ENCODE measurements at regions not wholly inside any gene's neighbourhood (a gene's known extent, or its start where the extent isn't known, plus 50 kb on each side); places are given as distances from the start of the nearest gene placed in this dataset.

GRCh38 chr1:234699795-234700665, 90.1 kb upstream of the IRF2BP2 start:
- no peak for DNase-seq (ENCODE audit: low read depth, low spot score)
- H3K27me3 ChIP-seq (ENCODE audit: control insufficient read depth, insufficient read depth, low read length), result no peaks in the 10 kb centered on the region
- POLR2A ChIA-PET, result no interaction called here

GRCh38 chr1:234698686-234699085, 88.7 kb upstream of the IRF2BP2 start:
- Histone ChIP-seq H3K4me3 (ENCODE audit: low read depth, low read length) (no peak overlapping the region), H3K9me3 (ENCODE audit: control insufficient read depth, insufficient read depth, low read length) (no peaks in the 10 kb centered on the region), H3K27me3 (ENCODE audit: control insufficient read depth, insufficient read depth, low read length) (no peaks in the 10 kb centered on the region), H3K27ac (ENCODE audit: low read depth, low read length) (no peak overlapping the region)
- ChIA-PET POLR2A (no interaction called here), CTCF (no interaction called here)
- no peak for DNase-seq (ENCODE audit: low read depth, low spot score)
- TF ChIP-seq CTCF (IDR thresholded peaks at IDR 0.05; ENCODE audit: low read depth, low read length), result no peak

More at GRCh38 chr1:234699795-234700665, 90.1 kb upstream of the IRF2BP2 start:
- no peaks in the 10 kb centered on the region for H3K9me3 ChIP-seq (ENCODE audit: control insufficient read depth, insufficient read depth, low read length)
- TF ChIP-seq CTCF (IDR thresholded peaks at IDR 0.05; ENCODE audit: low read depth, low read length), result no peak
- no peak overlapping the region for H3K4me3 ChIP-seq (ENCODE audit: low read depth, low read length)
- CTCF ChIA-PET, result no interaction called here
- peak overlapping the region; percentile 24 for H3K27ac ChIP-seq (ENCODE audit: low read depth, low read length)

DNA sequence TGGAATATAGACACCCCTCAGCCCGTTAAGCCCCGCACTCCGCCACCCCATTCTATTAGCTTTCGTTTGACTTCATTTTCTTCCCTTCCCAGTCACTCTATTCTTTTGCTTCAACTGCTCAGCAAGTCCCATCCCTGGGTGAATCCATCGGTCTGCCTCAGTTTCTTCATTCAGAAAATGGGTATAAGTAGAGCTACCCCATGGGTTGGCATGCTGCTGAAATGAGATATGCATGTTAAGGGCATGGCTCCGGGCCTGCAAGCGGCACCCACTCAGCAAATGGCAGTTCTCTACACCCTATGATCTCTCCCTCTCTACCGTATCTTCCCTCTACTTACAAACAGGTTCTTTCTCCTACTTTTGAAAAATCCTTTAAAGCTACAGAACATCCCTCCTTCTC, 87.8 kb upstream of the IRF2BP2 start:
- CTCF ChIA-PET, result interaction anchor here (1.1 kb wide), 1 partner anchor 9 kb away, joined by 3 read pairs; no protein-coding TSS in a partner anchor
- H3K9me3 ChIP-seq (ENCODE audit: control insufficient read depth, insufficient read depth, low read length), result no peaks in the 10 kb centered on the region
- DNase-seq (ENCODE audit: low read depth, low spot score), result no peak
- POLR2A ChIA-PET, result no interaction called here
- TF ChIP-seq CTCF (IDR thresholded peaks at IDR 0.05; ENCODE audit: low read depth, low read length), result no peak
- no peak overlapping the region for H3K27ac ChIP-seq (ENCODE audit: low read depth, low read length)
- no peak overlapping the region for H3K4me3 ChIP-seq (ENCODE audit: low read depth, low read length)
- H3K27me3 ChIP-seq (ENCODE audit: control insufficient read depth, insufficient read depth, low read length), result no peaks in the 10 kb centered on the region

GRCh38 chr1:234697015-234697414, 87.0 kb upstream of the IRF2BP2 start:
- POLR2A ChIA-PET, result no interaction called here
- no peak for TF ChIP-seq CTCF (IDR thresholded peaks at IDR 0.05; ENCODE audit: low read depth, low read length)
- Histone ChIP-seq H3K4me3 (ENCODE audit: low read depth, low read length) (no peak overlapping the region), H3K9me3 (ENCODE audit: control insufficient read depth, insufficient read depth, low read length) (no peaks in the 10 kb centered on the region), H3K27me3 (ENCODE audit: control insufficient read depth, insufficient read depth, low read length) (no peaks in the 10 kb centered on the region), H3K27ac (ENCODE audit: low read depth, low read length) (no peak overlapping the region)
- no peak for DNase-seq (ENCODE audit: low read depth, low spot score)
- CTCF ChIA-PET, result interaction anchor here (1.1 kb wide), 1 partner anchor 10 kb away, joined by 3 read pairs; no protein-coding TSS in a partner anchor

- Histone ChIP-seq H3K9me3 (ENCODE audit: control insufficient read depth, insufficient read depth, low read length) (no peaks in the 10 kb centered on the region), H3K27me3 (ENCODE audit: control insufficient read depth, insufficient read depth, low read length) (no peaks in the 10 kb centered on the region), H3K27ac (ENCODE audit: low read depth, low read length) (no peak overlapping the region), H3K4me3 (ENCODE audit: low read depth, low read length) (no peak overlapping the region)
- ChIA-PET CTCF (no interaction called here), POLR2A (no interaction called here)
- no peak for TF ChIP-seq CTCF (IDR thresholded peaks at IDR 0.05; ENCODE audit: low read depth, low read length)
- DNase-seq (ENCODE audit: low read depth, low spot score), result no peak
Measured at GRCh38 chr1:234696148-234696576, 86.2 kb upstream of the IRF2BP2 start.

All from AG04450 (cell line).